PFSK-1 (cell line): ENCODE measurements at regions not wholly inside any gene's neighbourhood (a gene's known extent, or its start where the extent isn't known, plus 50 kb on each side); places are given as distances from the start of the nearest gene placed in this dataset.

Experiments
- POLR2AphosphoS5 ChIP-seq: IDR thresholded peaks from 2 replicates; pipeline ENCODE4 v1.6.1; 2012; ENCODE audit warnings: low read depth, mild to moderate bottlenecking, control low read depth, low read length, moderate library complexity
- SIN3A ChIP-seq: IDR thresholded peaks from 2 replicates; pipeline ENCODE4 v1.6.1; 2012; ENCODE audit warnings: mild to moderate bottlenecking, low read length, moderate library complexity, borderline replicate concordance; ENCODE audit not compliant: insufficient read depth

GRCh38 chr12:128103152-128103551 lies 163.8 kb upstream of the TMEM132C start:
- TF ChIP-seq POLR2AphosphoS5 (no peak), SIN3A (no peak)
